HCEC 1CT (cell line): ENCODE measurements at regions not wholly inside any gene's neighbourhood (a gene's known extent, or its start where the extent isn't known, plus 50 kb on each side); places are given as distances from the start of the nearest gene placed in this dataset.
"Not testable (repeated sequence)": the region's sequence is repeated elsewhere in the genome, so short reads cannot be mapped to it uniquely, and the experiment has no call there.

Source experiments
- DNase-seq: peaks from one replicate; pipeline ENCODE4 v3.0.0-alpha.2; 2017

GRCh38 chr5:125487652-125488051 is 741.2 kb upstream of the ZNF608 start:
- not testable (repeated sequence) for DNase-seq

- DNase-seq: no peak
Measured at GRCh38 chr5:125489146-125489545, 742.7 kb upstream of the ZNF608 start.

GRCh38 chr5:125491986-125492492 is 745.6 kb upstream of the ZNF608 start:
- DNase-seq: no peak

GRCh38 chr5:125492977-125493376 is 746.5 kb upstream of the ZNF608 start:
- DNase-seq: no peak

- DNase-seq: no peak
Measured at GRCh38 chr5:125496393-125496792, 750.0 kb upstream of the ZNF608 start.

GRCh38 chr5:125497651-125498050 is 751.2 kb upstream of the ZNF608 start:
- DNase-seq: no peak

- no peak for DNase-seq
Measured at GRCh38 chr5:125499636-125500332, 753.3 kb upstream of the ZNF608 start.

GRCh38 chr5:125501396-125501795 is 755.0 kb upstream of the ZNF608 start:
- DNase-seq: no peak

GRCh38 chr5:125503946-125504345 is 757.5 kb upstream of the ZNF608 start:
- DNase-seq: no peak

- no peak for DNase-seq
Measured at GRCh38 chr5:125505115-125505514, 758.7 kb upstream of the ZNF608 start.

- no peak for DNase-seq
Measured at GRCh38 chr5:125506124-125506523, 759.7 kb upstream of the ZNF608 start.

GRCh38 chr5:125508225-125508624 is 761.8 kb upstream of the ZNF608 start:
- DNase-seq: no peak

GRCh38 chr5:125510651-125511050 is 764.2 kb upstream of the ZNF608 start:
- no peak for DNase-seq

- no peak for DNase-seq
Measured at GRCh38 chr5:125517973-125518550, 771.6 kb upstream of the ZNF608 start.

- no peak for DNase-seq
Measured at GRCh38 chr5:125521289-125521688, 774.9 kb upstream of the ZNF608 start.

GRCh38 chr5:125525356-125525755 is 778.9 kb upstream of the ZNF608 start:
- DNase-seq: no peak

- DNase-seq: no peak
Measured at GRCh38 chr5:125526966-125527365, 780.5 kb upstream of the ZNF608 start.

- DNase-seq: peak; percentile 21
Measured at GRCh38 chr5:125528881-125529280, 782.4 kb upstream of the ZNF608 start.

GRCh38 chr5:125530833-125531615 is 784.6 kb upstream of the ZNF608 start:
- DNase-seq: no peak

- DNase-seq: no peak
Measured at GRCh38 chr5:125536095-125536494, 789.7 kb upstream of the ZNF608 start.

- peak; percentile 68 for DNase-seq
Measured at GRCh38 chr5:125536582-125536981, 790.1 kb upstream of the ZNF608 start.

- DNase-seq: no peak
Measured at GRCh38 chr5:125537661-125538060, 791.2 kb upstream of the ZNF608 start.

GRCh38 chr5:125538469-125538868 is 792.0 kb upstream of the ZNF608 start:
- DNase-seq: no peak

- DNase-seq: no peak
Measured at GRCh38 chr5:125541085-125541484, 794.6 kb upstream of the ZNF608 start.
